ENCODE measurements at regions not wholly inside any gene's neighbourhood (a gene's known extent, or its start where the extent isn't known, plus 50 kb on each side); places are given as distances from the start of the nearest gene placed in this dataset.

DNA sequence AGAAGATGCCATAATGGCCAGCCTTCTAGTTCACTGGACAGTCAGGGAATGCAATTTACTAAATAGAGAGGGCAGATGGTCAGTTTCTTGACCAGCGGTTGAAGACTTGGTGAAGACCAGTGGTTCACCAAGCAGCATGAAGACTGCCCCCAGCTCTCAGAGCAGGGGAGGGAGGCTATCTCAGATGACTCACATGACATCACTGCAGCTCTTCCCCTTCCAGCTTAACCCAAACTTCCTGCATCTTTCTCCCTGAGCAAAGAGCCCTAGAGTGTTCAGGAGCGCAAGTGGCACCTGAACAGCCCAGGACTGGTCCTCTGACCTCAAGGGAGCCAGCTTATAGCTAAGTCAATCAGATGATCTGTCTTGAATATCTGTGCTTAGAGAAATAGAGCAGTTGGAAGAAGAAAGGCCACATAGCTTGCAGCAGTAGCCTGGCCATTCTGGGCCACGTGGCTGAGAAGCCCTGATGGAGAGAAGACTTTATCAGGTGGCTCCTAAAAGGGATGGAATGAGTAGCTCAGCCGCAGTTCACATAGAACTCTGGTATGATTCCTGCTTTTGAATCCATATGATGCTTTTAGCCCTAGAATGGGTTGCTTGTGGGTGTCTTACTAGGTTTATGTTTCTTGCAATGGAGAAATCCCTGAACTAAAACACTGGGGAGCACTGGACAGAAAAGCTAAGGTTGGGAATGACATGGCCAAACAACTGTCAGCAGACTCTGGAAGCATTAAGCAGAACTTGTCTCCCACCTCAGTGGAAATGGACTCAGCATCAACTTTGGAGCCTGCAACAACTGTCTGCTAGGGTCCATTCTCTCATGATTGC is 392.1 kb upstream of the CCL2 start:
- DNase-seq (ENCODE audit: low read depth, low spot score) = no peak
- H3K9ac ChIP-seq (ENCODE audit: insufficient read length, low read depth) = no peak overlapping the region
- no peaks in the 10 kb centered on the region for H3K9me3 ChIP-seq (ENCODE audit: insufficient read depth, low read length)
- TF ChIP-seq SUZ12 (IDR thresholded peaks at IDR 0.05; ENCODE audit: extremely low read depth, insufficient read depth, insufficient read length) = no peak
- no peak for TF ChIP-seq YY1 (IDR thresholded peaks at IDR 0.05; ENCODE audit: insufficient read depth, insufficient read length)
- H3K36me3 ChIP-seq (ENCODE audit: insufficient read depth, insufficient read length, low read length) = no peaks in the 10 kb centered on the region
- H3K4me3 ChIP-seq (ENCODE audit: insufficient read length, low read depth) = no peak overlapping the region
- H3K4me1 ChIP-seq (ENCODE audit: insufficient read depth, insufficient read length) = no peaks in the 10 kb centered on the region
- no peaks in the 10 kb centered on the region for H3K27me3 ChIP-seq (ENCODE audit: insufficient read depth, insufficient read length)

DNA sequence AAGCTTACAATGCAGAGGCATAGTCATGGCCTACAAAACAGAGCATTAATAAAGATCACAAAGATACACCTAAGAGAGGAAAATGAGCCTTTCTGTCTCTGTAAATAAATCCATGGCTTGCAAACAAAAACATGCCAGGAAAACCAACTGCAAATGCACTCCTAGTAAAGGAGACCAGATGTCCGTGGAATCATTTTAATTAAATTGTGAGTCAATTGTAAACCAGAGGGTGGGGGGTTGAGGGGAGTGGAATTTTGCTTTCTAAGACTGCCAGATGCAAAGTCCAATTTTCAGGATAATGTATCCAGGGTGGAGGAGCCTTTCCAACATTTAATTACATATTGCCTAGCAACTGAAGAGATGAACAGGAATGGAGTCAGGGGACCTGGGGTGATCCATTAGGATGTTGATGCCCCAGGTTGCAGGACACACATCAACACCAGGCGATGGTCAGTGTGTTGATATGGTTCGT is 390.3 kb upstream of the CCL2 start:
- no peak for DNase-seq (ENCODE audit: low read depth, low spot score)
- Histone ChIP-seq H3K9ac (ENCODE audit: insufficient read length, low read depth) (no peak overlapping the region), H3K9me3 (ENCODE audit: insufficient read depth, low read length) (no peaks in the 10 kb centered on the region), H3K4me1 (ENCODE audit: insufficient read depth, insufficient read length) (no peaks in the 10 kb centered on the region), H3K4me3 (ENCODE audit: insufficient read length, low read depth) (no peak overlapping the region), H3K36me3 (ENCODE audit: insufficient read depth, insufficient read length, low read length) (no peaks in the 10 kb centered on the region), H3K27me3 (ENCODE audit: insufficient read depth, insufficient read length) (no peaks in the 10 kb centered on the region)
- TF ChIP-seq YY1 (IDR thresholded peaks at IDR 0.05; ENCODE audit: insufficient read depth, insufficient read length) (no peak), ZNF274 (IDR thresholded peaks at IDR 0.05; ENCODE audit: low read depth, low read length) (no peak), SUZ12 (IDR thresholded peaks at IDR 0.05; ENCODE audit: extremely low read depth, insufficient read depth, insufficient read length) (no peak)

- TF ChIP-seq YY1 (IDR thresholded peaks at IDR 0.05; ENCODE audit: insufficient read depth, insufficient read length) = no peak
- no peaks in the 10 kb centered on the region for H3K9me3 ChIP-seq (ENCODE audit: insufficient read depth, low read length)
These were observed 386.2 kb upstream of the CCL2 start for GRCh38 chr17:33868899-33869298.

DNA sequence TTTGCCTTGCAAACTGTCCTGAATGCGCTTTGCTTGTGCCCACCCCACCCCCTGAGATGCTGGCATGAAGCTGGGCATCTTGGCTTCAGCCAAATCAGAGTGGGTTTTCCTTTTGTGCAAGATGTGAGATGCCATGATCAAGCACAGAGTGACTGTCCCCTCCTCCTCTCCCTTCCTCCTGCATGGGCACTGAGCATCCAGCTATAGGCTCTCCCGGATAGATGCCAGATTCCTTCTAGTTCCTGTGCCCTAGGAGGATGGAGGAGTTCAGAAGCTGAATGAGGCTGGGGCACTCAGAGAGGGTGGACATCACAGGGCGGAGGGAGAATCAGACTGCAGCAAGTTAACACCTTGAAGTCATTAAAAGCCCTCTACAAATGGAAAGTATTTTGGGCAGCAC is 384.1 kb upstream of the CCL2 start:
- H3K9me3 ChIP-seq (ENCODE audit: insufficient read depth, low read length) = no peaks in the 10 kb centered on the region
- no peak overlapping the region for H3K4me3 ChIP-seq (ENCODE audit: insufficient read length, low read depth)
- TF ChIP-seq SUZ12 (IDR thresholded peaks at IDR 0.05; ENCODE audit: extremely low read depth, insufficient read depth, insufficient read length) = no peak
- no peak for TF ChIP-seq ZNF274 (IDR thresholded peaks at IDR 0.05; ENCODE audit: low read depth, low read length)
- no peak for TF ChIP-seq YY1 (IDR thresholded peaks at IDR 0.05; ENCODE audit: insufficient read depth, insufficient read length)
- no peaks in the 10 kb centered on the region for H3K27me3 ChIP-seq (ENCODE audit: insufficient read depth, insufficient read length)
- no peaks in the 10 kb centered on the region for H3K4me1 ChIP-seq (ENCODE audit: insufficient read depth, insufficient read length)
- no peaks in the 10 kb centered on the region for H3K36me3 ChIP-seq (ENCODE audit: insufficient read depth, insufficient read length, low read length)
- no peak for DNase-seq (ENCODE audit: low read depth, low spot score)
- no peak overlapping the region for H3K9ac ChIP-seq (ENCODE audit: insufficient read length, low read depth)

More at GRCh38 chr17:33868899-33869298, 386.2 kb upstream of the CCL2 start:
- H3K4me3 ChIP-seq (ENCODE audit: insufficient read length, low read depth) = no peak overlapping the region
- H3K27me3 ChIP-seq (ENCODE audit: insufficient read depth, insufficient read length) = no peaks in the 10 kb centered on the region
- H3K36me3 ChIP-seq (ENCODE audit: insufficient read depth, insufficient read length, low read length) = no peaks in the 10 kb centered on the region
- DNase-seq (ENCODE audit: low read depth, low spot score) = no peak
- no peak overlapping the region for H3K9ac ChIP-seq (ENCODE audit: insufficient read length, low read depth)
- H3K4me1 ChIP-seq (ENCODE audit: insufficient read depth, insufficient read length) = no peaks in the 10 kb centered on the region

GRCh38 chr17:33871720-33872540 is 383.2 kb upstream of the CCL2 start:
- H3K4me1 ChIP-seq (ENCODE audit: insufficient read depth, insufficient read length) = no peaks in the 10 kb centered on the region
- DNase-seq (ENCODE audit: low read depth, low spot score) = no peak
- no peak overlapping the region for H3K4me3 ChIP-seq (ENCODE audit: insufficient read length, low read depth)
- no peak for TF ChIP-seq YY1 (IDR thresholded peaks at IDR 0.05; ENCODE audit: insufficient read depth, insufficient read length)
- TF ChIP-seq ZNF274 (IDR thresholded peaks at IDR 0.05; ENCODE audit: low read depth, low read length) = no peak
- TF ChIP-seq SUZ12 (IDR thresholded peaks at IDR 0.05; ENCODE audit: extremely low read depth, insufficient read depth, insufficient read length) = no peak
- no peaks in the 10 kb centered on the region for H3K27me3 ChIP-seq (ENCODE audit: insufficient read depth, insufficient read length)
- H3K36me3 ChIP-seq (ENCODE audit: insufficient read depth, insufficient read length, low read length) = no peaks in the 10 kb centered on the region
- H3K9ac ChIP-seq (ENCODE audit: insufficient read length, low read depth) = no peak overlapping the region
- H3K9me3 ChIP-seq (ENCODE audit: insufficient read depth, low read length) = no peaks in the 10 kb centered on the region

DNA sequence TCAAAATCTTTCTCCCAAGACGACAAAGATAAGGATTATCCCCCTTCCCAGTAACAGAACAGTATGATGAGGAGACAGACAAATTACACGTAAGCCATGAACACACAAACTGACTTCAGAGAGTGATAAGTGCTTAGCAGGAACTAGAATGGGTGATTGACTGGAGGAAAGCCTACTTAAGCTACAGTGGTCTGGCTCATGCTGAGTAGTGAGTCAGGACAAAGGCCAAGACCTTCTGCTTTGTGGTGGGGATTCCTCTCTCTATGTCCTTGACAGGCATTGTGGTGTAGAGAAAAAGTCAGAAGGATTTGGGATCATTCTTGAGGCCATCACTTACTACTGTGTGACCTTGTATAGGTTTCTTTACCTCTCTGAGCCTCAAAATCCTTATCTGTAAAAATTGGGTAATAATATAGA is 381.9 kb upstream of the CCL2 start:
- H3K9me3 ChIP-seq (ENCODE audit: insufficient read depth, low read length) = no peaks in the 10 kb centered on the region
- no peaks in the 10 kb centered on the region for H3K36me3 ChIP-seq (ENCODE audit: insufficient read depth, insufficient read length, low read length)
- no peak for DNase-seq (ENCODE audit: low read depth, low spot score)
- TF ChIP-seq ZNF274 (IDR thresholded peaks at IDR 0.05; ENCODE audit: low read depth, low read length) (no peak), SUZ12 (IDR thresholded peaks at IDR 0.05; ENCODE audit: extremely low read depth, insufficient read depth, insufficient read length) (no peak), YY1 (IDR thresholded peaks at IDR 0.05; ENCODE audit: insufficient read depth, insufficient read length) (no peak)
- no peak overlapping the region for H3K4me3 ChIP-seq (ENCODE audit: insufficient read length, low read depth)
- H3K9ac ChIP-seq (ENCODE audit: insufficient read length, low read depth) = no peak overlapping the region
- no peaks in the 10 kb centered on the region for H3K27me3 ChIP-seq (ENCODE audit: insufficient read depth, insufficient read length)
- no peaks in the 10 kb centered on the region for H3K4me1 ChIP-seq (ENCODE audit: insufficient read depth, insufficient read length)

DNA sequence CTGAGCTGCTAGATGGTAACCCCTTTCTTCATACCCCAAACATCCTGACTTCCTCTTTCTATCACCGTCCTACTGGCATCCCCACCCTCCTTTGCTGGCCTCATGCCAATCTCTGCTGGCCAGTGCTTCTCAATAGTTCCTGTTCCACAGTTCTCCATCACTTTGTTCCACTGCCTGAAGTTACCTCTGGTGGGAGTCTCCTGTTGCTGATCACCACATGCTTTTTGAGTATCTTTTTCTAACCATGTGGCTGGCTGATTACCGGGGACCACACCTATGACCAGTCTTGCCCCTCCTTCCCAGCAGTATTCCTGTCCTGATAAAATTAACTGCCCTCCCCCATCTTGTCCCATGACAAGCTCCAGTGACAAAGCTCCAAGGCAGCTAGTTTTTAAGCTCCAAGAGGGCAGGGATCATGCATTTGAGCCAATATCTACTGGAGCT is 380.4 kb upstream of the CCL2 start:
- H3K4me3 ChIP-seq (ENCODE audit: insufficient read length, low read depth) = no peak overlapping the region
- no peak for DNase-seq (ENCODE audit: low read depth, low spot score)
- H3K9ac ChIP-seq (ENCODE audit: insufficient read length, low read depth) = no peak overlapping the region
- H3K9me3 ChIP-seq (ENCODE audit: insufficient read depth, low read length) = no peaks in the 10 kb centered on the region
- H3K27me3 ChIP-seq (ENCODE audit: insufficient read depth, insufficient read length) = no peaks in the 10 kb centered on the region
- H3K4me1 ChIP-seq (ENCODE audit: insufficient read depth, insufficient read length) = no peaks in the 10 kb centered on the region
- H3K36me3 ChIP-seq (ENCODE audit: insufficient read depth, insufficient read length, low read length) = no peaks in the 10 kb centered on the region
- TF ChIP-seq SUZ12 (IDR thresholded peaks at IDR 0.05; ENCODE audit: extremely low read depth, insufficient read depth, insufficient read length) = no peak
- TF ChIP-seq YY1 (IDR thresholded peaks at IDR 0.05; ENCODE audit: insufficient read depth, insufficient read length) = no peak
- TF ChIP-seq ZNF274 (IDR thresholded peaks at IDR 0.05; ENCODE audit: low read depth, low read length) = no peak
